SK-N-SH (cell line): ENCODE measurements at regions not wholly inside any gene's neighbourhood (a gene's known extent, or its start where the extent isn't known, plus 50 kb on each side); places are given as distances from the start of the nearest gene placed in this dataset.

Experiments used
- CTCF ChIA-PET: fragments of 300-600, 350-600 bp; formaldehyde crosslinking; extraction: SDS; loops from one replicate; lab custom pipeline; 2021; lab: Yijun Ruan, JAX
- POLR2A ChIA-PET: fragments of 350-600 bp; sonication (Branson Sonifier 250); formaldehyde crosslinking; extraction: SDS; loops from one replicate; lab custom pipeline; 2020; ENCODE audit warnings: antibody characterized with exemption, inconsistent platforms; lab: Yijun Ruan, JAX
- DNase-seq: peaks from one replicate; pipeline ENCODE4 v3.0.0; 2012
- H2AFZ ChIP-seq: fragments of 200-600 bp; sonication (generic); 2 replicates; pipeline ENCODE4 v1.8.1; 2016; ENCODE audit warnings: antibody characterized with exemption, mild to moderate bottlenecking, low read depth
- H3F3A ChIP-seq: fragments of 200-600 bp; sonication (generic); replicated peaks from 2 replicates; pipeline ENCODE3; 2016; ENCODE audit warnings: antibody characterized with exemption, mild to moderate bottlenecking; ENCODE audit not compliant: insufficient read depth
- H3K27ac ChIP-seq, 2 experiments: fragments of 200-500 bp in 1 of 2; fragments of 200-600 bp in 1 of 2; sonication (Bioruptor generic) in 1 of 2; sonication (generic), shearing (Covaris generic) in 1 of 2; 2 replicates each; pipeline versions ENCODE4 v1.5.1 to v1.6.1; 2014 to 2016; ENCODE audit warnings: low read depth in 2 of 2, inconsistent platforms in 1 of 2, low read length in 1 of 2, mild to moderate bottlenecking in 1 of 2, mixed read lengths in 1 of 2
- H3K27me3 ChIP-seq: fragments of 200-600 bp; sonication (generic), shearing (Covaris generic); 2 replicates; pipeline ENCODE4 v1.6.1; 2016; ENCODE audit warnings: mixed run types; ENCODE audit not compliant: insufficient read depth
- H3K36me3 ChIP-seq, 2 experiments: fragments of 200-500 bp in 1 of 2; fragments of 200-600 bp in 1 of 2; sonication (Bioruptor generic) in 1 of 2; sonication (generic) in 1 of 2; replicated peaks in 1 of 2; 2 replicates each; pipeline versions ENCODE3 to v1.5.1; 2014 to 2016; ENCODE audit warnings: low read length in 1 of 2, mild to moderate bottlenecking in 1 of 2; ENCODE audit not compliant: insufficient read depth in 2 of 2, control insufficient read depth in 1 of 2
- H3K4me1 ChIP-seq, 2 experiments: fragments of 200-500 bp in 1 of 2; fragments of 200-600 bp in 1 of 2; sonication (Bioruptor generic) in 1 of 2; sonication (generic), shearing (Covaris generic) in 1 of 2; 2 replicates each; pipeline versions ENCODE4 v1.5.1 to v1.6.1; 2014 to 2016; ENCODE audit warnings: low read depth in 1 of 2, low read length in 1 of 2, mixed run types in 1 of 2; ENCODE audit not compliant: insufficient read depth in 2 of 2, control insufficient read depth in 1 of 2
- H3K4me2 ChIP-seq: fragments of 200-600 bp; sonication (generic), shearing (Covaris generic); 2 replicates; pipeline ENCODE4 v1.6.1; 2017; ENCODE audit warnings: mixed run types
- H3K4me3 ChIP-seq, 2 experiments: fragments of 200-500 bp in 1 of 2; fragments of 200-600 bp in 1 of 2; sonication (Bioruptor generic) in 1 of 2; sonication (generic), shearing (Covaris generic) in 1 of 2; 2 replicates each; pipeline versions ENCODE4 v1.5.1 to v1.8.1; 2014 to 2016; ENCODE audit warnings: low read depth in 2 of 2, inconsistent platforms in 1 of 2, low read length in 1 of 2, mild to moderate bottlenecking in 1 of 2, mixed read lengths in 1 of 2, moderate library complexity in 1 of 2
- H3K79me2 ChIP-seq: fragments of 200-600 bp; sonication (generic); 2 replicates; pipeline ENCODE4 v1.8.1; 2017; ENCODE audit warnings: mild to moderate bottlenecking; ENCODE audit not compliant: insufficient read depth
- H3K9ac ChIP-seq: fragments of 200-600 bp; sonication (generic); 2 replicates; pipeline ENCODE4 v1.6.1; 2017; ENCODE audit warnings: mixed run types
- H3K9me2 ChIP-seq: fragments of 200-600 bp; sonication (generic); 2 replicates; pipeline ENCODE4 v1.6.1; 2017; ENCODE audit warnings: mixed run types
- H3K9me3 ChIP-seq: fragments of 200-600 bp; sonication (generic); 2 replicates; pipeline ENCODE4 v1.6.1; 2017; ENCODE audit warnings: mixed run types, mild to moderate bottlenecking, moderate library complexity
- H4K20me1 ChIP-seq: fragments of 200-600 bp; sonication (generic); 2 replicates; pipeline ENCODE4 v1.6.1; 2017; ENCODE audit warnings: mild to moderate bottlenecking, mixed run types; ENCODE audit not compliant: insufficient read depth
- FOXJ3 ChIP-seq: sonication (generic); formaldehyde crosslinking; IDR thresholded peaks from 2 replicates; pipeline ENCODE4 v1.5.1; 2020; ENCODE audit warnings: mild to moderate bottlenecking, missing genetic modification reagents
- FOXM1 ChIP-seq: IDR thresholded peaks from 2 replicates; pipeline ENCODE4 v1.4.0; 2012; ENCODE audit warnings: low read depth, mild to moderate bottlenecking
- GABPA ChIP-seq: IDR thresholded peaks from 2 replicates; pipeline ENCODE4 v1.4.0; 2012; ENCODE audit warnings: low read depth, mild to moderate bottlenecking
- JUND ChIP-seq: IDR thresholded peaks from 2 replicates; pipeline ENCODE4 v1.4.0; 2012
- MEF2A ChIP-seq: IDR thresholded peaks from 2 replicates; pipeline ENCODE4 v1.4.0; 2012; ENCODE audit warnings: low read depth, borderline replicate concordance
- MXI1 ChIP-seq: IDR thresholded peaks from 2 replicates; pipeline ENCODE4 v1.6.1; 2012; ENCODE audit warnings: mild to moderate bottlenecking, low read depth, low read length, improper control_type of control experiment
- NFIC ChIP-seq: IDR thresholded peaks from 2 replicates; pipeline ENCODE4 v1.4.0; 2012; ENCODE audit warnings: borderline replicate concordance
- NRF1 ChIP-seq: IDR thresholded peaks from 2 replicates; pipeline ENCODE4 v1.6.1; 2012; ENCODE audit warnings: low read depth, mild to moderate bottlenecking, low read length
- POLR2AphosphoS5 ChIP-seq: IDR thresholded peaks from 2 replicates; pipeline ENCODE4 v1.6.1; 2012; ENCODE audit warnings: low read depth, low read length
- RAD21 ChIP-seq: IDR thresholded peaks from 2 replicates; pipeline ENCODE4 v1.6.1; 2012; ENCODE audit warnings: mild to moderate bottlenecking, low read length
- RFX5 ChIP-seq: IDR thresholded peaks from 2 replicates; pipeline ENCODE4 v1.6.1; 2012; ENCODE audit warnings: mild to moderate bottlenecking, improper control_type of control experiment, low read length
- RXRA ChIP-seq: IDR thresholded peaks from 2 replicates; pipeline ENCODE4 v1.4.0; 2012; ENCODE audit warnings: low read depth, mild to moderate bottlenecking, borderline replicate concordance
- SIN3A ChIP-seq: IDR thresholded peaks from 2 replicates; pipeline ENCODE4 v1.6.1; 2012; ENCODE audit warnings: low read depth, mild to moderate bottlenecking, low read length, moderate library complexity, borderline replicate concordance
- TEAD4 ChIP-seq: IDR thresholded peaks from 2 replicates; pipeline ENCODE4 v1.4.0; 2012; ENCODE audit warnings: mild to moderate bottlenecking, borderline replicate concordance; ENCODE audit not compliant: insufficient read depth
- WGBS: methylation state at CpG from one replicate; pipeline ENCODE4 v1.1.6; 2017; ENCODE audit warnings: low lambda C conversion rate; 5-methylcytosine and 5-hydroxymethylcytosine counted together
- TF ChIP-seq, protein P1 (sequence below): IDR thresholded peaks from 2 replicates; pipeline ENCODE4 v1.4.0; 2012; ENCODE audit warnings: low read depth, borderline replicate concordance
- TF ChIP-seq, protein P2 (sequence below): fragments of 150-350 bp; IDR thresholded peaks from 2 replicates; pipeline ENCODE4 v1.6.1; 2017; ENCODE audit warnings: antibody characterized with exemption, low read length, low read depth, borderline replicate concordance
- TF ChIP-seq, protein P3 (sequence below): IDR thresholded peaks from 2 replicates; pipeline ENCODE4 v1.4.0; 2012; ENCODE audit warnings: low read depth, borderline replicate concordance
- TF ChIP-seq, protein P4 (sequence below): fragments of 200-600 bp; sonication (generic); IDR thresholded peaks from 2 replicates; pipeline ENCODE4 v1.6.1; 2017; ENCODE audit warnings: antibody characterized with exemption, mild to moderate bottlenecking, moderate library complexity
- TF ChIP-seq, protein P5 (sequence below): IDR thresholded peaks from 2 replicates; pipeline ENCODE4 v1.6.1; 2012; ENCODE audit warnings: mild to moderate bottlenecking, low read depth, low read length, moderate library complexity

DNA sequence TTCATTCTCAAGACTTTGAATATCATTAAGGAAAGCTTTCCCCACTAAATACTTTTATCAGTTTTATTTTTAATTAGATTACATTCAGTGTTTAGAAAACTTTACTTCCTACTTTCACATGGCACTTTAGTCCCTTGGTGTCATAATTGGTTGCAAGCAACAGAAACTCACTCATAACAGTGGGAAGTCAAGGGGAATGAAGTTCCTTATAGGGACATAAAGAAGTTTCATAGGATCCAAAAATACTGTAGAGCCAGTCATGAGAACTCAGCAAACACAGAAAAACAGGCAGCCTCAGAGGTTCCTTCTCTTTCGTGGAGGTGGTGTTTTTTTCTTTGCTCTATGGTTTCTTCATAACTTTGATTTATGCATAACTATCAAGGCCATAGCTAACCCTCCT is 809.0 kb downstream of the BCL11A start:
- H3K27me3 ChIP-seq = no peaks in the 10 kb centered on the region
- TF ChIP-seq MXI1 (no peak), POLR2AphosphoS5 (no peak), FOXJ3 (CRISPR knock-in tag) (no peak), FOXM1 (no peak), JUND (no peak), RXRA (no peak), GABPA (no peak)
- TF ChIP-seq, protein P1, sequence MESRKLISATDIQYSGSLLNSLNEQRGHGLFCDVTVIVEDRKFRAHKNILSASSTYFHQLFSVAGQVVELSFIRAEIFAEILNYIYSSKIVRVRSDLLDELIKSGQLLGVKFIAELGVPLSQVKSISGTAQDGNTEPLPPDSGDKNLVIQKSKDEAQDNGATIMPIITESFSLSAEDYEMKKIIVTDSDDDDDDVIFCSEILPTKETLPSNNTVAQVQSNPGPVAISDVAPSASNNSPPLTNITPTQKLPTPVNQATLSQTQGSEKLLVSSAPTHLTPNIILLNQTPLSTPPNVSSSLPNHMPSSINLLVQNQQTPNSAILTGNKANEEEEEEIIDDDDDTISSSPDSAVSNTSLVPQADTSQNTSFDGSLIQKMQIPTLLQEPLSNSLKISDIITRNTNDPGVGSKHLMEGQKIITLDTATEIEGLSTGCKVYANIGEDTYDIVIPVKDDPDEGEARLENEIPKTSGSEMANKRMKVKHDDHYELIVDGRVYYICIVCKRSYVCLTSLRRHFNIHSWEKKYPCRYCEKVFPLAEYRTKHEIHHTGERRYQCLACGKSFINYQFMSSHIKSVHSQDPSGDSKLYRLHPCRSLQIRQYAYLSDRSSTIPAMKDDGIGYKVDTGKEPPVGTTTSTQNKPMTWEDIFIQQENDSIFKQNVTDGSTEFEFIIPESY = no peak
- TF ChIP-seq, protein P2, sequence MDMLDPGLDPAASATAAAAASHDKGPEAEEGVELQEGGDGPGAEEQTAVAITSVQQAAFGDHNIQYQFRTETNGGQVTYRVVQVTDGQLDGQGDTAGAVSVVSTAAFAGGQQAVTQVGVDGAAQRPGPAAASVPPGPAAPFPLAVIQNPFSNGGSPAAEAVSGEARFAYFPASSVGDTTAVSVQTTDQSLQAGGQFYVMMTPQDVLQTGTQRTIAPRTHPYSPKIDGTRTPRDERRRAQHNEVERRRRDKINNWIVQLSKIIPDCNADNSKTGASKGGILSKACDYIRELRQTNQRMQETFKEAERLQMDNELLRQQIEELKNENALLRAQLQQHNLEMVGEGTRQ = no peak

DNA sequence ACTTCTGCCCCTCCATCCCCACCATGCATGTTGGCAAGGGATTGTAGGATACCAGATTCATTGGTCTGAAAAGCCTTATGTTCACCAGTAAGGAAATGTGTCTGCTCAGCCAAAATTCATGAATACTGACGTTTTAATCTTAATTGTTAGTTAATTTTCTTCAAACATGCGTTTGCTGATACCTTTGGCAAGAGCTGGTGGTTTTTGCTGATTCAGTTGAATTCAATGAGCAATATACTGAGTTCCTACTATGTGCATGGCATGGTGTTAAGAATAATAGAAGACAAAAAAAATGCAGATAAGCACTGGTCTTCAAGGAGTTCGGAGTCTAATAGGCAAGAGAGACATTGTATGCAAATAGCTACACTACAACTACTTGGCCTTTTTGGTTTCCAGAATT is 811.6 kb downstream of the BCL11A start:
- Histone ChIP-seq H3K9ac (no peak overlapping the region), H3K36me3 (no peaks in the 10 kb centered on the region), H3K4me2 (no peak overlapping the region), H4K20me1 (no peaks in the 10 kb centered on the region), H3F3A (no peaks in the 10 kb centered on the region), H2AFZ (no peak overlapping the region), H3K9me3 (no peaks in the 10 kb centered on the region), H3K4me3 (no peak overlapping the region), H3K27me3 (no peaks in the 10 kb centered on the region), H3K27ac (no peak overlapping the region), H3K4me1 (no peaks in the 10 kb centered on the region), H3K79me2 (no peaks in the 10 kb centered on the region), H3K9me2 (no peaks in the 10 kb centered on the region)
- WGBS = 7% methylated on average over 3 of the region's 3 CpGs
- POLR2A ChIA-PET = no interaction called here
- CTCF ChIA-PET = no interaction called here
- DNase-seq = no peak
- TF ChIP-seq TEAD4 (no peak), POLR2AphosphoS5 (no peak), RFX5 (no peak), SIN3A (no peak), MXI1 (no peak), NFIC (no peak), RXRA (no peak), MEF2A (no peak), RAD21 (no peak), GABPA (no peak), NRF1 (no peak)
- TF ChIP-seq, protein P3, sequence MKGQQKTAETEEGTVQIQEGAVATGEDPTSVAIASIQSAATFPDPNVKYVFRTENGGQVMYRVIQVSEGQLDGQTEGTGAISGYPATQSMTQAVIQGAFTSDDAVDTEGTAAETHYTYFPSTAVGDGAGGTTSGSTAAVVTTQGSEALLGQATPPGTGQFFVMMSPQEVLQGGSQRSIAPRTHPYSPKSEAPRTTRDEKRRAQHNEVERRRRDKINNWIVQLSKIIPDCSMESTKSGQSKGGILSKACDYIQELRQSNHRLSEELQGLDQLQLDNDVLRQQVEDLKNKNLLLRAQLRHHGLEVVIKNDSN = no peak
- TF ChIP-seq, protein P4, sequence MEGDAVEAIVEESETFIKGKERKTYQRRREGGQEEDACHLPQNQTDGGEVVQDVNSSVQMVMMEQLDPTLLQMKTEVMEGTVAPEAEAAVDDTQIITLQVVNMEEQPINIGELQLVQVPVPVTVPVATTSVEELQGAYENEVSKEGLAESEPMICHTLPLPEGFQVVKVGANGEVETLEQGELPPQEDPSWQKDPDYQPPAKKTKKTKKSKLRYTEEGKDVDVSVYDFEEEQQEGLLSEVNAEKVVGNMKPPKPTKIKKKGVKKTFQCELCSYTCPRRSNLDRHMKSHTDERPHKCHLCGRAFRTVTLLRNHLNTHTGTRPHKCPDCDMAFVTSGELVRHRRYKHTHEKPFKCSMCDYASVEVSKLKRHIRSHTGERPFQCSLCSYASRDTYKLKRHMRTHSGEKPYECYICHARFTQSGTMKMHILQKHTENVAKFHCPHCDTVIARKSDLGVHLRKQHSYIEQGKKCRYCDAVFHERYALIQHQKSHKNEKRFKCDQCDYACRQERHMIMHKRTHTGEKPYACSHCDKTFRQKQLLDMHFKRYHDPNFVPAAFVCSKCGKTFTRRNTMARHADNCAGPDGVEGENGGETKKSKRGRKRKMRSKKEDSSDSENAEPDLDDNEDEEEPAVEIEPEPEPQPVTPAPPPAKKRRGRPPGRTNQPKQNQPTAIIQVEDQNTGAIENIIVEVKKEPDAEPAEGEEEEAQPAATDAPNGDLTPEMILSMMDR = no peak
- TF ChIP-seq, protein P5, sequence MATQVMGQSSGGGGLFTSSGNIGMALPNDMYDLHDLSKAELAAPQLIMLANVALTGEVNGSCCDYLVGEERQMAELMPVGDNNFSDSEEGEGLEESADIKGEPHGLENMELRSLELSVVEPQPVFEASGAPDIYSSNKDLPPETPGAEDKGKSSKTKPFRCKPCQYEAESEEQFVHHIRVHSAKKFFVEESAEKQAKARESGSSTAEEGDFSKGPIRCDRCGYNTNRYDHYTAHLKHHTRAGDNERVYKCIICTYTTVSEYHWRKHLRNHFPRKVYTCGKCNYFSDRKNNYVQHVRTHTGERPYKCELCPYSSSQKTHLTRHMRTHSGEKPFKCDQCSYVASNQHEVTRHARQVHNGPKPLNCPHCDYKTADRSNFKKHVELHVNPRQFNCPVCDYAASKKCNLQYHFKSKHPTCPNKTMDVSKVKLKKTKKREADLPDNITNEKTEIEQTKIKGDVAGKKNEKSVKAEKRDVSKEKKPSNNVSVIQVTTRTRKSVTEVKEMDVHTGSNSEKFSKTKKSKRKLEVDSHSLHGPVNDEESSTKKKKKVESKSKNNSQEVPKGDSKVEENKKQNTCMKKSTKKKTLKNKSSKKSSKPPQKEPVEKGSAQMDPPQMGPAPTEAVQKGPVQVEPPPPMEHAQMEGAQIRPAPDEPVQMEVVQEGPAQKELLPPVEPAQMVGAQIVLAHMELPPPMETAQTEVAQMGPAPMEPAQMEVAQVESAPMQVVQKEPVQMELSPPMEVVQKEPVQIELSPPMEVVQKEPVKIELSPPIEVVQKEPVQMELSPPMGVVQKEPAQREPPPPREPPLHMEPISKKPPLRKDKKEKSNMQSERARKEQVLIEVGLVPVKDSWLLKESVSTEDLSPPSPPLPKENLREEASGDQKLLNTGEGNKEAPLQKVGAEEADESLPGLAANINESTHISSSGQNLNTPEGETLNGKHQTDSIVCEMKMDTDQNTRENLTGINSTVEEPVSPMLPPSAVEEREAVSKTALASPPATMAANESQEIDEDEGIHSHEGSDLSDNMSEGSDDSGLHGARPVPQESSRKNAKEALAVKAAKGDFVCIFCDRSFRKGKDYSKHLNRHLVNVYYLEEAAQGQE = no peak

More for the DNA sequence above, 809.0 kb downstream of the BCL11A start:
- Histone ChIP-seq H2AFZ (no peak overlapping the region), H4K20me1 (no peaks in the 10 kb centered on the region), H3K36me3 (no peaks in the 10 kb centered on the region), H3F3A (no peaks in the 10 kb centered on the region), H3K4me3 (no peak overlapping the region), H3K9me3 (no peaks in the 10 kb centered on the region), H3K79me2 (no peaks in the 10 kb centered on the region), H3K9me2 (no peaks in the 10 kb centered on the region), H3K27ac (no peak overlapping the region), H3K9ac (no peak overlapping the region), H3K4me2 (no peak overlapping the region), H3K4me1 (no peaks in the 10 kb centered on the region)
- 0% methylated on average over 1 of the region's 1 CpG for WGBS
- no peak for DNase-seq
- ChIA-PET POLR2A (no interaction called here), CTCF (no interaction called here)
